Osteoblast (primary cell): ENCODE measurements at regions not wholly inside any gene's neighbourhood (a gene's known extent, or its start where the extent isn't known, plus 50 kb on each side); places are given as distances from the start of the nearest gene placed in this dataset.

ENCODE experiments used
- DNase-seq: peaks from one replicate; pipeline ENCODE4 v3.0.0; 2011; ENCODE audit warnings: low spot score, mixed read lengths; ENCODE audit not compliant: insufficient read length; ENCODE audit errors: missing footprints
- H2AFZ ChIP-seq: 2 replicates; pipeline ENCODE4 v1.6.0; 2011; ENCODE audit warnings: mild to moderate bottlenecking, low read length
- H3K27ac ChIP-seq: 2 replicates; pipeline ENCODE4 v1.5.1; 2011; ENCODE audit warnings: mild to moderate bottlenecking, low read depth, low read length, moderate library complexity
- H3K27me3 ChIP-seq: 2 replicates; pipeline ENCODE4 v1.6.0; 2012; ENCODE audit warnings: mild to moderate bottlenecking, control low read depth, inconsistent platforms, low read length, moderate library complexity; ENCODE audit not compliant: insufficient read depth
- H3K36me3 ChIP-seq: 2 replicates; pipeline ENCODE4 v1.5.1; 2011; ENCODE audit warnings: mild to moderate bottlenecking, low read length, control low read depth, moderate library complexity; ENCODE audit not compliant: insufficient read depth
- H3K4me1 ChIP-seq: 2 replicates; pipeline ENCODE4 v1.5.1; 2011; ENCODE audit warnings: mild to moderate bottlenecking, low read length, control low read depth, moderate library complexity; ENCODE audit not compliant: insufficient read depth
- H3K4me2 ChIP-seq: 2 replicates; pipeline ENCODE4 v1.6.0; 2011; ENCODE audit warnings: mild to moderate bottlenecking, low read length; ENCODE audit not compliant: insufficient read depth
- H3K4me3 ChIP-seq: fragments of 200-600 bp; sonication (generic); 3 replicates; pipeline ENCODE4 v1.5.1; 2012; ENCODE audit warnings: mild to moderate bottlenecking, low read length, inconsistent platforms; ENCODE audit not compliant: insufficient read depth
- H3K79me2 ChIP-seq: 2 replicates; pipeline ENCODE4 v1.6.0; 2012; ENCODE audit warnings: mild to moderate bottlenecking, low read length, control low read depth, inconsistent platforms; ENCODE audit not compliant: insufficient read depth
- H3K9me3 ChIP-seq: 2 replicates; pipeline ENCODE4 v1.5.1; 2011; ENCODE audit warnings: low read depth, low read length, control low read depth
- H4K20me1 ChIP-seq: 2 replicates; pipeline ENCODE4 v1.6.0; 2012; ENCODE audit warnings: mild to moderate bottlenecking, low read length, control low read depth; ENCODE audit not compliant: insufficient read depth
- CTCF ChIP-seq: IDR thresholded peaks from 2 replicates; pipeline ENCODE4 v1.5.1; 2011; ENCODE audit warnings: mild to moderate bottlenecking, low read depth, low read length, moderate library complexity; ENCODE audit errors: extremely low read depth

- H3K4me2 ChIP-seq: no peak overlapping the region
- no peaks in the 10 kb centered on the region for H3K4me1 ChIP-seq
- no peak for DNase-seq
- H3K27me3 ChIP-seq: no peaks in the 10 kb centered on the region
- H3K36me3 ChIP-seq: no peaks in the 10 kb centered on the region
- no peaks in the 10 kb centered on the region for H3K9me3 ChIP-seq
- H2AFZ ChIP-seq: no peak overlapping the region
- no peak for TF ChIP-seq CTCF
- no peaks in the 10 kb centered on the region for H3K79me2 ChIP-seq
- no peak overlapping the region for H3K27ac ChIP-seq
- H3K4me3 ChIP-seq: no peak overlapping the region
- H4K20me1 ChIP-seq: no peaks in the 10 kb centered on the region
Measured at GRCh38 chr3:39626198-39626597, 158.7 kb downstream of the MOBP start.

- H2AFZ ChIP-seq: no peak overlapping the region
Measured at GRCh38 chr3:39631136-39631535, 163.7 kb downstream of the MOBP start.

GRCh38 chr3:39637807-39638206, 170.3 kb downstream of the MOBP start:
- no peak overlapping the region for H2AFZ ChIP-seq
- no peak for DNase-seq
- H3K27me3 ChIP-seq: no peaks in the 10 kb centered on the region
- H3K4me1 ChIP-seq: peaks cover 17% of the 10 kb centered on the region
- H3K36me3 ChIP-seq: no peaks in the 10 kb centered on the region
- TF ChIP-seq CTCF: peak; percentile 59
- H3K79me2 ChIP-seq: no peaks in the 10 kb centered on the region
- H4K20me1 ChIP-seq: no peaks in the 10 kb centered on the region
- H3K27ac ChIP-seq: no peak overlapping the region
- no peaks in the 10 kb centered on the region for H3K9me3 ChIP-seq
- no peak overlapping the region for H3K4me2 ChIP-seq
- no peak overlapping the region for H3K4me3 ChIP-seq

More at GRCh38 chr3:39631136-39631535, 163.7 kb downstream of the MOBP start:
- Histone ChIP-seq H3K4me1 (no peaks in the 10 kb centered on the region), H3K36me3 (no peaks in the 10 kb centered on the region), H3K4me2 (no peak overlapping the region), H3K9me3 (no peaks in the 10 kb centered on the region), H3K27me3 (no peaks in the 10 kb centered on the region), H3K27ac (no peak overlapping the region), H3K79me2 (no peaks in the 10 kb centered on the region), H3K4me3 (no peak overlapping the region), H4K20me1 (no peaks in the 10 kb centered on the region)
- no peak for TF ChIP-seq CTCF
- DNase-seq: no peak

GRCh38 chr3:39638301-39638700, 170.8 kb downstream of the MOBP start:
- DNase-seq: no peak
- Histone ChIP-seq H3K27ac (peak overlapping the region; percentile 37), H3K9me3 (no peaks in the 10 kb centered on the region), H3K79me2 (no peaks in the 10 kb centered on the region), H3K4me2 (no peak overlapping the region), H4K20me1 (no peaks in the 10 kb centered on the region), H3K36me3 (no peaks in the 10 kb centered on the region), H3K4me3 (no peak overlapping the region), H3K4me1 (peaks cover 17% of the 10 kb centered on the region), H2AFZ (peak overlapping the region; percentile 23), H3K27me3 (no peaks in the 10 kb centered on the region)
- no peak for TF ChIP-seq CTCF
